GM18502 (cell line): ENCODE measurements at regions not wholly inside any gene's neighbourhood (a gene's known extent, or its start where the extent isn't known, plus 50 kb on each side); places are given as distances from the start of the nearest gene placed in this dataset.
A peak's percentile ranks its signal among the peaks of the same experiment; 100 is the strongest.
"Not testable (repeated sequence)": the region's sequence is repeated elsewhere in the genome, so short reads cannot be mapped to it uniquely, and the experiment has no call there.

Experiments used
- ATAC-seq: cut with Tn5 transposase; IDR thresholded peaks from one replicate; pipeline ENCODE4 v1.9.1; 2021; ENCODE audit warnings: mild to moderate bottlenecking; ENCODE audit not compliant: unreplicated experiment, poor library complexity

DNA sequence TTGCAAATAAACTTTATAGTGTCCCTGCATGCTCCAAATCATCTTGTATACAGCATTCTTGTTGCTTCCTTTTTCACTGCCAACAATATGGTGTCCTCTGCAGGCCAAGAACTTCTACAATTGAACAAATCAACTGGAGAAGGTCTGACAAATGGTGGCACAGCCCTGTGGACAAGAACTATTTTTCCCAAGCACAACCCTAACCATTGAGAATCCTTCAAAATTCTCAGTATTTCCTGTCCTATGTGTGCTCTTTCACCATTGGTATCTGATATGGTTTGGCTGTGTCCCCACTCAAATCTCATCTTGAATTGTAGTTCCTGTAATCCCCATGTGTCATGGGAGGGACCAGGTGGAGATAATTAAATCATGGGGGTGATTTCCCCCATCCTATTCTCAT lies 865.1 kb upstream of the ACVR2A start:
- no peak for ATAC-seq

DNA sequence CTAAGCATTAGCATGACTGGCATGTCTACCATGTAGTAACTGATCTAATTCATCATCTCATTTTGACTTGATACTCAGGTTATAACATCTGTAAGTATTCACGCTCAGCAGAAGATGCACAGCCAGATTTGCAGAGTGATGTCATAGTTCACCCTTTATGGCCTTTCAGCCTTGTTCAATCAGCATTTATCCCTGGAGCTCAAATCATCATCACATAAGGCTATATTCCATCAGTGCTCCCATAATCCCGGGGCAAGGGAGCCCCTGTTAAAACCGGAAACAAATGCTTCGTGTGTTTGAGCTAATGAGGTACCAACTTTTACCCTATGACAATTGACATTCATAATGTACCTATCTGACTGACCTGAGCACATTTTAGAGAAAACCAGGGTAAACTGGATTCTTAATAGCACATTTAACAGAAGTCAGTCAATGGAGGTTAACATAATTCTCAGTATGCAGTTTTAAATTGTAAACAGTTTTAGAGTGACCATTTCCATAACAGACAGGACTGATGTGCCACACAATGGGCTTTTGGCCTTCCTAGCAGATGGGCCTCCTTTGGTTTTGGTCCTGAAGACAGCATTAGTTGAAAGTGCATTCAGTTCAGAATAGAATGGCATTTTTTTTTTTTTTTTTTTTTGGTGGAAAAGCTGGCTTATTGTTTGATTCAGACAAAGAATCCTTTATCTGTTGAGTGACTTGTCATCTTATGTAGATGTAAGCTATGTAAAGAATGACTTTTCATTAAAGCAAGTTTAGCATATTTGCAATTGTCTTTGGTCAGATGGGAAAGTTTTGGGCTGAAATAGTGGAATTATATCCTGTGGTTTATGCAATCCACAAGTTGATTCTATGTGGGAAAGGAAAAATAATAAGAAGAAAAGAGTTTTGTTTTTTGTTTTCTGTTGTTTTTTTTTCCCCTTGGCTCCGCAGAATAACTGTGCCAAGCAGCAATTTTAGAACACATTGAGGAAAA lies 866.0 kb upstream of the ACVR2A start:
- no peak for ATAC-seq

DNA sequence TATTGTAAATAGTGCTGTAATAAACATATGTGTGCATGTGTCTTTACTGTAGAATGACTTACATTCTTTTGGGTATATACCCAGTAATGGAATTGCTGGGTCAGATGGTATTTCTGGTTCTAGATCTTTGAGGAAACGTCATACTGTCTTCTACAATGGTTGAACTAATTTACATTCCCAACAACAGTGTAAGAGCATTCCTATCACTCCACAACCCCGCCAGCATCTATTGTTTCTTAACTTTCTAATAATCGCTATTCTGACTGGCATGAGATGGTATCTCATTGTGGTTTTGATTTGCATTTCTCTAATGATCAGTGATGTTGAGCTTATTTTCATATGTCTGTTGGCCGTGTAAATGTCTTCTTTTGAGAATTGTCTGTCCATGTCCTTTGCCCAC lies 873.8 kb upstream of the ACVR2A start:
- ATAC-seq = not testable (repeated sequence)

DNA sequence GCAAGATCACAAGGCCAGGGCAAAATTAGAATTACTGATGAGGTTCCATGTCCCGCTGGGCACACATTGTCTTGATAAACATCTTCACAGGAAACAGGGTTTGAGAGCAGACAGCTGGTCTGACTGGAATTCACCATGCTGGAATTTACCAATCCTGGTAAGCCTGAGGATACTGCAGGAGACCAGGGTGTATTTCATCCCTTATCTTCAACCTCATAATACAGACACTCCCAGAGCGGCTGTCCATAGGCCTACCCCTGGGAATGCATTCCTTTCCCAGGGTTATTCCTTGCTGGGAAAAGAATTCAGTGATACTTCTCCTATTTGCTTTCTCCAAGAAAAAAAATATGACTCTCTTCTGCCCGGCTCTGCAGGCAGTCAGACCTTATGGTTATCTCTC lies 875.1 kb upstream of the ACVR2A start:
- ATAC-seq = not testable (repeated sequence)

DNA sequence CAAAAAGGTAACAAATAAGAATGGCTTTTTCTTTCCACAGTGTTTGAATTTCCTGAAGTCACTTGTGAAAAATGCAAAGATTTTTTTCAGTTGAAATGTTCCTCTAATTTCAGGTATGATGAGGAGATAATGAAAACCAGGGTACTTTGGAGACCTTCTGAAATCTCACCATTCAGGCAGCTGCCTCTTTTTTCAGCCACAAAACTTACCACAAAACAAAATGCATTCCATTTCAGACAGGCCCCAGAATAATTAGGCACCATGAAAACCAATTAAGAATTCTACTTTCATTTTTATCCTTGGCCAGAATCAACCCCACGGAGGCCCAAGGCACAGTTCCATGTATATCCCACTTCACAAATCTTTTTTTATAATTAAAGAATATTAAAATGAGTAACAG lies 880.3 kb upstream of the ACVR2A start:
- ATAC-seq = no peak

DNA sequence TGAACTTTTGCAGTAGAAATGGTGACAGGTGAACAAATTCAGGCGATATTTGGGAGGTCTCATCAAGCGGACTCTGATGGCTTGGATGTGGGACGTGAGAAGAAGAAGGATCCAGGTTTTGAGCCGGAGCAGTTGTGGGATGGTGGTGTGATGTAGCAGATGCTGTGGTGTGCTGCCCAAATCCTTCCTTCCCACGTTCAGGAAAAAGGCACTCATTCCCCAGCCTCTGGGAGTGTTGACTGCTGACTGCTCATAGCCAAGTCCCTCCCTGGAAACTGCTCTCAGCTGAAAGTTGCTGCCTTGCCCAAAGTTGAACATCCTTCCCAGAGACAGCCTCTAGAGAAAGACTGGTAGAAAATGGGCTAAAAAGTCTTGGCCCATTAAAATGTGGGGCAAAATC lies 890.3 kb upstream of the ACVR2A start:
- ATAC-seq = no peak

DNA sequence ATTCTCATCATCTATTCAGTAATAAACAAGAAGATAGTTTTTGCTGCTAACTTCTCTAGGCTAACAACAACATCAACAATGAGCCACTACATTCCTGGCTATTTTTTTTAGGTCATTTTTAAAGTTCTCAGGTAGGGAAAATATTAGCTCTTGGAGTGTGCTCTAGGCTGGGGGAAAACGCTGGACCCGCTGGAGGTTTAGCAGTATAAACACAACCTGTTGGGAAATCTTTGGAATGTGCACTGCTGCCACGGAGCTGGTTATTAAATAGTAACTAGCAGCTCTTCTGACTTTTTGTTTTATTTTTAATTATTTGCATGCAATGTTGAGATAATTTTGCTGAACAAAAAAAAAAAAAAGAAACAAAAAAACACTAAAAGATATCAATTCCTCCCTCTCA lies 892.1 kb upstream of the ACVR2A start:
- ATAC-seq = no peak

DNA sequence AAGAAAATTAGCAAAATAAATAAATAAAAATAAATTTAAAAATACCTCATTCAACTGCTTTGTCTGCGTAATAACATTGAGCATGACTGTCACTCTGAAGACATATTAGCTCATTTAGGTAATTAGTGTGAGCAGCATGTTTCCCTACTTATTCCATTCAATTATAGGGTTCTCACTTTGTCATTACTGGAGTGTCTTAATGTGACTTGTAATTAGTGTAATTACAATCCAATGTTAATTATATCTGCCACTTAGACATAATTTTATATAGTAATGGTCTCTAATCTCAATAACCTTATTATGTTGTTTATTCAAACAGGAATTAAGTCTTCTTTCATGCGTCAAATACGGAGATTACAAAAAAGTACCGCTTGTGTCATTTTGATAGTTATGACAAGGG lies 893.9 kb upstream of the ACVR2A start:
- no peak for ATAC-seq

DNA sequence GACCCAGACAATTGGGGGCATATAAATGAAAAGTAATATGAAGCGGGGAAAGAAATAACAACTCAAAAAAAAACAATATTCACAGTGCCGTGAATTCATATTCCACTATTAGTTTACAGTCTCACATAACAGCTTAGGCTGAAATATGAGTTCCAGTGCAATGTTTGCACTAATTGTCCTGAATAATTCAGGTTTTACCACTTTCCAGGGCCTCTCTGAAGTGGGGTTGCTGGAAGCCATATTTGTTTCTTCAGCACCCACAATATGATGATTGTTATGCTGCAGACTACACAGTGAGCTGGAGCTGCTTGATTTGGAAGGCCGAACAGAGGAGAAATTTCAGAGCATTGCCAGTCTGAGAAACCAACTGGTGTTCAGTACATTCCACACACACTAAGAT lies 894.5 kb upstream of the ACVR2A start:
- no peak for ATAC-seq

DNA sequence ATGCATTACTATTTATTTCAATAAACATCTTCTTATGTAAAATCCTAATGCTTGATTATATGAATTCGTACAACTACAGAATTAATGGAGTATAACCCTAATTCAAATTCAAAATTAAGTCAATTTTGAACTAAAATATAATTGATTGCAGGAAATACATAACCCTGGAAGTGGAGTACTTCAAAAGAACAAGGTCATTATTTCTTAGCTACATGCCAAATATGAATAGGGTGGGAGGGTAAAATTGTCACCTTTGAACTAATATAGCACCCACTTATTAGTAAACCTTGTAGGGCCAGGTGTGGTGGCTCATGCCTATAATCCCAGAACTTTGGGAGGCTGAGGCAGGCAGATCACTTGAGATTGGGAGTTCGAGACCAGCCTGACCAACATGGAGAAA lies 895.4 kb upstream of the ACVR2A start:
- ATAC-seq = no peak

DNA sequence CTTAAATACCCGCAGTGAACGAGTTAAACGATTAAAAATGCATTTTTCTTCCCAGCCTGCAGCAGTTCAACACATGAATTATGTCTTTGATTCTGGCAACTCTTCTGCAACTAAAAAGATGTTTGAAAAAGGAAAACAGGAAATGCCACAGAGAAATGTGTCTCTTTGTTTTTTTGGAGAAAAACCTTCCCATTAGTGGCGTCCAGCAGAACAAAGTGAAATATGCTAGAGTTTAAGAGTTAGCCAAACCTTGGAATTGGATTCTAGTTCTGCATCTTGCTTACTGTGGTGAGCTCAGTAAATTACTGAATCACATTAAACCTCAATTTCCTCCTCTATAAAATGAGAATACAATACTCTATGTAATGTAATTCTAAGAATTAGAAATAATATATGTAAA lies 900.2 kb upstream of the ACVR2A start:
- no peak for ATAC-seq

DNA sequence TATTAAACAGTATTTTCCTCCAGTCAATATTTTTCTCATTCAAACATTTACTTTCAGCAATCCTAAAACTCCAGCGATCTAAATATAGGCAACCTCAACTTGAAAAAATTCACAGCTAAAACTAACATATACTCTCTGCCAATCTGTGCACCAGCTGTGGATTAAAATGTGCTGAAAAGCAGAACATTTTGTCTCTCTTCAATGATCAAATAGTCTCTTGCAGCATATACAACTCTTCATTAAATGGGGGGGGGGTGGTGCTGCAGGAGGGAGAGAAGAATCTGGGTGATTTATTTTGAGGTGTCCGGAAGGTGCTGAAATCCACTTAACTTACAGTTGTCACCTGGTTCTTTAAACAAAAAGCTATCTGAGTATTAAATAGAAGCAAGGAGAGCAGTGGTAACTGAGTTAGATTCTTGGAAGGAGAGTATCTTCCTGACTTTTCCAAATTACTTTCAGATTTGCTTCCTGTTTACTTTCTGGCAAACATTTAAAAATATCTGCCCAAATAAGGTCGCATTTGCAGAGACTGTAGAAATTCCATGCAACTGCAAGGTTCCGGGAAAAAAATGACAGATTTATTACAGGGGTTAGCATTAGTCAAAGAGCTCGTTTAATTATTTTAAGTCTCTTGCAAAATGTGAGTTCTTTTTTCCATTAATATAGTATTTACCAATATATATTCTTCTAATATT lies 904.7 kb upstream of the ACVR2A start:
- ATAC-seq = no peak

DNA sequence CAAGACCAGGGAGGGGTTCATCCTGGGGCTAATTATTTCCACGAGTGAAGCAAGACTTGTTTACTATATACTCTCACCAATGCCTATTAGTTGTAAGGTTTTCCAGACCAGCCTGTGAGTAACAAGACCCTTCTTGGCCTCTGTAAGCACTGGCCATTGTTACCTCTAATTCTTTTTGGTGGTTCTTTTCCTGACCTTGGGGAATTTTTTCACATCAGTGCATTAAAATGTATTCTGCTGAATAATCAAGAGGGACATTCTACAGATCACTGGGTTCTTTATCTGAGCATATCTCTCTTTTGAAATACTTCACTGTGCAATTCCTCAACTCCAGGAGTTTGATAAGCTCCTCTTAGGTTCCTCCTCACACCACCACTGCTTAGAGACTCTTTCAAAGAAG lies 909.9 kb upstream of the ACVR2A start:
- no peak for ATAC-seq

DNA sequence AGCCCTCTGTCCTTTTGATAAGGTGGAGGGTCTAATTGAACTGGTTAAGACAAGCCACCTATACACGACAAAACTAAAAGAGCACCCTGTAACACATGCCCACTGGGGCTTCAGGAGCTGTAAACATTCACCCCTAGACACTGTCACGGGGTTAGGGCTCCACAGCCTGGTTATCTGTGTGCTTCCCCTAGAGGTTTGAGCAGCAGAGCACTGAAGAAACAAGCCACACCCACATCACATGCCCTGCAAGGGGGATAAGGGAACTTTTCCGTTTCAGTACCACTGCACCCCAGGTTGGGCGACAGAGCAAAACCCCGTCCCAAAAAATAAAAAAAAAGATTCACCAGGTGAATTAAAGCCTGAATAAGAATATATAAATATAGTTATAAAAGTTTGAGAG lies 913.7 kb upstream of the ACVR2A start:
- ATAC-seq = peak; percentile 76

DNA sequence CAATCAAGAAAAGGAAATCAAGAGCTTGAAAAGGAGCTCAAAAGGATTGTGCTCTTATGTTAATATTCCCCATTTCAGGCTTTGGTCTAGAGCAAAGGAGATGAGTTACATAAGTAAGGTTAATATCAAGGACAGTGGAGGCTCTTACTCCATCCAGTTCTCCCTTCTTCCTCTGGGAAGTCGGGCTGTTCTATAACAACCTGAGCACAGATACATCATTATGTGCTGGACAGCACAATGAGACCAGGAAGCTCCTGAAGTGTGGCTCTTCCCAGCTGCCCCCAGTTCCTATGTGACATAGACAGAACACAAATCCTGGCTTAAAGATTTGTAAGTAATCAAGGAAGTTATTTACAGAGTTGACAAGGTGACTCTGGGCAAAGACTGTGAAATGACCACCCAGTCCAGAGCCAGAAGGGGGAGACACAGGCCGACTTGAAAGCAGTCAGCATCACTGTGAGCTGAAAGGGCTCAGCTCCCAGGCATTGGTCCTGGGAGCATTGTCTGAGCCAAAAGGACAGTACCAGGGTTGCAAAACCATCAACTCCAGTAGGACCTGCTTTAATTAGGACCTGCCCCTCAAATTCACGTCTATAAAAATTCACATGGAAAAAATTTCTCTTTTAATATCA lies 917.6 kb upstream of the ACVR2A start:
- ATAC-seq = no peak

DNA sequence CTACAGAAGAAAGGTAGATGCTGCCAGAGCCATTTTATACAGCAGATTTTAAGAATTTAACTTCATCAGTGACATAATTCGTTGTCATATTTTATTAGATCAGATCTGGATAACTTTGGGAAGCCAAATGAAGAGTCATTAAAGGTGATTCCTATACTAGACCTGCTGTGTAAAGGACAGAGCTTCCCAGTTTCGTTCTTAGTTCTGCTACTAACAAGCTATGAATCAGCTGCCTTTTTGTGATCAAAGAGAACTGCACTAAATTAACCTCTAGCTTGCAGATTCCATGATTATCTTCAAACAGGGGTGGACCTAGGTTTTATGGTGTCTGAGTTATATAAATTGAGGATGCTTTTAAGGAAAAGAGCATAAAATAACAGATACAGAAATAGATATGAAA lies 926.5 kb upstream of the ACVR2A start:
- ATAC-seq = no peak

DNA sequence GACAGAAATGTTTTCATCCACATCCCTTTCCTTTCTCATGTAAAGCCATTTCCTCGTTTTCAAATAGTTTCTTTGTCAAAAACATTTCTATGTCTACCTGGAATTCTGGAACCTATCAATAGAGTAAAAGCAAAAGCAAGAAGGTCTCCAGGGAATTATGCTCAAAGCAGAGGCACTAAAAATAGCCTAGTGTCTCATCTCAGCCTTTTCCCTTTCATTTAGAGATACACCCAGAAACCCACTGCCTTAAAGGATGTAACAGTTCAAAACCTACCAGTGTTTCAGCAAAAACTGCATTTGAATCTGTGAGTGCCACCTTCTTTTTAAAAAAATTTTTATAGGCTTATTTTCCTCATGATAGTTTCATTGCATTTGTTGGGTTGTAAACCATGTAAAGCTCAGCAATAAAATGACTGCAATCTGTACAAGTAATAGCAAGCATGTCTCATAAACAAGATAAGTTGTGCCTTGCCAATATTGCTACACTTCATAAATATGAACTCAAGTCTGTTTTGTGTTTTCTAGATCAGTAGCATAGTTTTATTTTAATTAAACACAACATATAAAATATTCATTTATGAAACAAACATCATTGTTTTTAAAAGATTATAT lies 927.3 kb upstream of the ACVR2A start:
- peak; percentile 52 for ATAC-seq

DNA sequence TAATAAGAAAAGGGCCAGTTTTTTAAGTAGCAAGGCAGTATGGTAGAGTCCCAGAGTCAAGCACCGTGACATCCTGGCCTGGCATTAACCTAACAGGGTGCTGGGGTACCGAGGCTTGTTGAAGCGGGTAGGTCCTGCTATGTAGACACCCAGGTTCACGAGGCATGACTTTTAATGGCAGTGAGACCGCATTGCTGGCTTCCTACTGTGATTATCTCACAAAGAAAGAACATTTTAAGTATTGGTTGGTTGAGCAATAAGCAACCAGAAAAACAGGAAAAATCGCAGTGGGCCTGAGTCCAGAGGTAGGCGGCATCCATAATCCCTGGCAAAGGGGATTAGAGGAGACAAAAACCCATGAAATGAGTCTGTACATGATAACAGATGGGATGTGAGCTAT lies 927.9 kb upstream of the ACVR2A start:
- peak; percentile 3 for ATAC-seq

DNA sequence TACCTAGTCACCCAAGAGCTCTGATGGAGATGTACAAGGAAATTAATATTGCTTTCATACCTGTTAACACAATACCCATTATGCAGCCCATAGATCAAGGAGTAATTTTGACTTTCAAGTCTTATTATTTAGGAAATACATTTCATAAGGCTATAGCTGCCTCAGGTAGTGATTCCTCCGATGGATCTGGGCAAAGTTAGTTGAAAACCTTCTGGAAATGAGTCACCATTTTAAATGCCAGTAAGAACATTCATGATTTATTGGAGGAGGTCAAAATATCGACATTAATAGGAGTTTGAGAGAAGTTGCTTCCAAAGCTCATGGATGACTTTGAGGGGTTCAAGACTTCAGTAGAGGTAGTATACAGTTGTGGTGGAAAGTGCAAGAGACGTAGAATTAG lies 931.4 kb upstream of the ACVR2A start:
- ATAC-seq = no peak

DNA sequence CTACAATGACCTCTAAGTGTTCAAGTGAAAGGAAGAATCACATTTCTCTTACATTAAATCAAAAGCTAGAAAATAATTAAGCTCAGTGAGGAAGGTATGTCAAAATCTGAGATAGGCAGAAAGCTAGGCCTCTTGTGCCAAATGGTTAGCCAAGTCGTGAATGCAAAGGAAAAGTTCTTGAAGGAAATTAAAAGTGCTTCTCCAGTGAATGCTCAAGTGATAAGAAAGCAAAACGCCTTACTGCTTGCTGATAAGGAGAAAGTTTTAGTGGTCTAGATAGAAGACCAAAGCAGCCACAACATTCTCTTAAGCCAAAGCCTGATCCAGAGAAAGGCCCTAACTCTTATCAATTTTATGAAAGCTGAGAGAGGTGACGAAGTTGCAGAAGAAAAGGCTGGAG lies 932.3 kb upstream of the ACVR2A start:
- ATAC-seq = no peak

DNA sequence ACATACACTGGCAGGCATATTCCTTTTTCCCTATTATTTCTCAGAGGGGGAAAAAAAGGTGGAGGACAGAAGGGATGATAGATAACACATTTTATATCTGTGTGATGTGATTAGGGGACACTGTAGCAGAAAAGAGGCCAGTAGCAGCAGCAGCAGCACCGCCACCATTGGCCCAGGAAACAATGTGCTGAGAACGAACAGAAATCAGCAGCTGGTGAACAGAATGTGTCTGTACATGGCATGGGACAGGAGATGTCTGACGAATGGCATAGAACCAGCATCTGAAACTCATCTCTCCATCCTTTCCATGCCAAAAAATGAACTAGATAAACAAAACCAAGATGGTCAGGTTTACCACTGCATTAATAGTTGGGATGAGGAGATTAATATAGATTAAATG lies 936.1 kb upstream of the ACVR2A start:
- ATAC-seq = no peak
